Transverse colon (tissue), 4 donors: ENCODE measurements at regions not wholly inside any gene's neighbourhood (a gene's known extent, or its start where the extent isn't known, plus 50 kb on each side); places are given as distances from the start of the nearest gene placed in this dataset.

Experiments used
- DNase-seq: peaks from one replicate; pipeline ENCODE4 v3.0.0-alpha.2; 2019
- H3K27ac ChIP-seq, 4 donors: fragments of 200-600 bp; sonication (generic); 2 replicates each; pipeline ENCODE4 v1.5.1; 2016 to 2018; ENCODE audit warnings: inconsistent platforms in 4 of 4
- H3K27me3 ChIP-seq: fragments of 200-600 bp; sonication (generic); 2 replicates; pipeline ENCODE4 v1.5.1; 2017; ENCODE audit warnings: inconsistent platforms
- H3K36me3 ChIP-seq, 4 donors: fragments of 200-600 bp; sonication (generic); 2 replicates each; pipeline ENCODE4 v1.5.1; 2017 to 2019; ENCODE audit warnings: inconsistent platforms in 4 of 4
- H3K4me1 ChIP-seq, 4 donors: fragments of 200-600 bp; sonication (generic); 2 replicates each; pipeline ENCODE4 v1.5.1; 2017 to 2020; ENCODE audit warnings: inconsistent platforms in 4 of 4
- H3K4me3 ChIP-seq, 4 donors: fragments of 200-600 bp; sonication (generic); 1 replicate in 1 of 4; 2 replicates in 3 of 4; pipeline versions ENCODE4 v1.5.1 to v1.6.1; 2017 to 2019; ENCODE audit warnings: inconsistent platforms in 4 of 4
- H3K9me3 ChIP-seq, 2 donors: fragments of 200-600 bp; sonication (generic); 2 replicates each; pipeline ENCODE4 v1.5.1; 2017 to 2019; ENCODE audit warnings: inconsistent platforms in 2 of 2
- CTCF ChIP-seq, 5 experiments: fragments of 200-600 bp in 3 of 5; fragments of 450-650 bp in 2 of 5; sonication (generic) in 3 of 5; IDR thresholded peaks; 1 replicate in 2 of 5; 2 replicates in 3 of 5; pipeline ENCODE4 v1.5.1; 2016 to 2017; ENCODE audit warnings: antibody characterized with exemption in 5 of 5, inconsistent platforms in 3 of 5, mild to moderate bottlenecking in 2 of 5, moderate library complexity in 1 of 5
- EP300 ChIP-seq: sonication (generic); formaldehyde crosslinking; IDR thresholded peaks from one replicate; pipeline ENCODE4 v1.6.1; 2017; ENCODE audit warnings: antibody characterized with exemption, low read depth
- POLR2A ChIP-seq: fragments of 450-650 bp; IDR thresholded peaks from one replicate; pipeline ENCODE4 v1.6.1; 2016; ENCODE audit warnings: antibody characterized with exemption, mild to moderate bottlenecking, moderate library complexity
- POLR2AphosphoS5 ChIP-seq, 3 donors: sonication (generic); formaldehyde crosslinking; IDR thresholded peaks; one replicate each; pipeline ENCODE4 v1.6.1; 2016; ENCODE audit warnings: antibody characterized with exemption in 3 of 3
- WGBS, 2 donors: methylation state at CpG; one replicate each; pipeline ENCODE4 v1.1.5; 2018; ENCODE audit warnings: low coverage in 1 of 2; 5-methylcytosine and 5-hydroxymethylcytosine counted together
- in situ Hi-C, 4 donors: fragments of 200-750 bp; cut with MboI; loops; one replicate each; pipeline versions ENCODE4 v1.15.0 to v1.15.1; 2017; ENCODE audit warnings: low sequenced_read_pairs in 3 of 4, low pct_ligation_motif_present in 1 of 4, low pct_unique_long_range_greater_than_20kb in 1 of 4
- intact Hi-C: fragments of 100-400 bp; cut with DNase I; formaldehyde crosslinking; loops from one replicate; pipeline ENCODE4 v1.15.1; 2023; ENCODE audit warnings: low total_unique reads

DNA sequence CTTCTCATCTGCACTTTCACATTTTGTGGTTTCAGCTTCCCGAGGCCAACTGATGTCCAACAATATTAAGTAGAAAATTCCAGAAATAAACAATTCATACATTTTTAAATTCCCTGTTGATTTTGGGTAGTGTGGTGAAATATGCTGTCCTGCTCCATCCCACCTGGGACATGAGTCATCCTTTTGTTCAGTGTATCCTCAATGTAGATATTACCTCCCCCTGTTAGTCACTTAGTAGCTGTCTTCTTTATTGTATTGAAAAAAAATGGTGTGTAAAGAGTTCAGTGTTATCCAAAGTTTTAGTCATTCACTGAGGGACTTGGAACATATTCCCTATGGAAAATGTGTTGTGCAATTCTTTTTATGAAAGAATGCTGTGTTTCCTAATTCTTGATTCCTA is 348.1 kb downstream of the SOCS6 start:
- WGBS, 2 donors, result 75 to 92% methylated on average over 1 of the region's 1 CpG
- Histone ChIP-seq H3K9me3 (no peaks in the 10 kb centered on the region), H3K4me1 (no peaks in the 10 kb centered on the region), H3K36me3 (no peaks in the 10 kb centered on the region), H3K27me3 (no peaks in the 10 kb centered on the region), H3K27ac (no peak overlapping the region), H3K4me3 (no peak overlapping the region)
- in situ Hi-C loops (no loop called here), intact Hi-C loops (no loop called here)
- TF ChIP-seq POLR2A, result no peak
- no peak for TF ChIP-seq CTCF (IDR thresholded peaks at IDR 0.05)
- TF ChIP-seq POLR2AphosphoS5 (IDR thresholded peaks at IDR 0.05), result no peak
- no peak for TF ChIP-seq EP300
- no peak for DNase-seq

DNA sequence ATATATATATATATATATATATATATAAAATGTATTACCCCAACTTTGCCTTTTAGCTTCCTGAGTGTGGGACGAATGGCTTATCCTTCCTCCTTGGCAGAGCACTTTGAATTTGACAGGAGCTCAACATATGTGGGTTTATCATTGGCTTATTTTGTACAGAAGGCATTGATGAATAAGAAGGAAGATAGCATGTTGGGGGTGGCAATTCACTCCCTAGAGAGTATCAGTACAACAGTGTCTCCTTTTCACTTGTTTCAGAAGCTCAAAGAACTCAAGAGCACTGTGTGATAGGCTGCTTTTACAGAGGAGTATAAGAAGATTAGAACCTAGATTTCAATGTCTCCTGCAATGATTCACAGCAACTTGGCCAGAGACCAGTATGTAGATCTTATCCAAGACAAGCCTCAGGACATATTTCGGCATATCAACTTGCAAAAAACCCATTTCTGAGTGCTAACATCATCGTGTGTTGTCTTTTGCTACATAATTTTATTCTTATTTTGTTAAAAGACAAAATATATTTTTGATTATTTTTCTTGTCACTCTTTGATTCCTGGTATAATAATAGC is 345.8 kb downstream of the SOCS6 start:
- TF ChIP-seq POLR2AphosphoS5 (IDR thresholded peaks at IDR 0.05) (no peak), CTCF (IDR thresholded peaks at IDR 0.05) (no peak), EP300 (no peak), POLR2A (no peak)
- no peaks in the 10 kb centered on the region for H3K36me3 ChIP-seq
- no peaks in the 10 kb centered on the region for H3K9me3 ChIP-seq
- H3K4me1 ChIP-seq, result no peaks in the 10 kb centered on the region
- H3K4me3 ChIP-seq, result no peak overlapping the region
- no peak overlapping the region for H3K27ac ChIP-seq
- in situ Hi-C loops (no loop called here), intact Hi-C loops (no loop called here)
- 85 to 90% methylated on average over 3 of the region's 3 CpGs for WGBS, 2 donors
- no peaks in the 10 kb centered on the region for H3K27me3 ChIP-seq
- DNase-seq, result no peak

GRCh38 chr18:70627182-70627802 is 338.4 kb downstream of the SOCS6 start:
- DNase-seq, result no peak
- TF ChIP-seq CTCF (IDR thresholded peaks at IDR 0.05), result no peak
- TF ChIP-seq POLR2AphosphoS5 (IDR thresholded peaks at IDR 0.05), result no peak
- no peak for TF ChIP-seq POLR2A
- TF ChIP-seq EP300, result no peak
- Histone ChIP-seq H3K4me3 (no peak overlapping the region), H3K9me3 (no peaks in the 10 kb centered on the region), H3K4me1 (no peaks in the 10 kb centered on the region), H3K36me3 (no peaks in the 10 kb centered on the region), H3K27ac (no peak overlapping the region), H3K27me3 (no peaks in the 10 kb centered on the region)
- WGBS, 2 donors, result 58 to 73% methylated on average over 4 of the region's 4 CpGs
- intact Hi-C loops (no loop called here), in situ Hi-C loops (no loop called here)

DNA sequence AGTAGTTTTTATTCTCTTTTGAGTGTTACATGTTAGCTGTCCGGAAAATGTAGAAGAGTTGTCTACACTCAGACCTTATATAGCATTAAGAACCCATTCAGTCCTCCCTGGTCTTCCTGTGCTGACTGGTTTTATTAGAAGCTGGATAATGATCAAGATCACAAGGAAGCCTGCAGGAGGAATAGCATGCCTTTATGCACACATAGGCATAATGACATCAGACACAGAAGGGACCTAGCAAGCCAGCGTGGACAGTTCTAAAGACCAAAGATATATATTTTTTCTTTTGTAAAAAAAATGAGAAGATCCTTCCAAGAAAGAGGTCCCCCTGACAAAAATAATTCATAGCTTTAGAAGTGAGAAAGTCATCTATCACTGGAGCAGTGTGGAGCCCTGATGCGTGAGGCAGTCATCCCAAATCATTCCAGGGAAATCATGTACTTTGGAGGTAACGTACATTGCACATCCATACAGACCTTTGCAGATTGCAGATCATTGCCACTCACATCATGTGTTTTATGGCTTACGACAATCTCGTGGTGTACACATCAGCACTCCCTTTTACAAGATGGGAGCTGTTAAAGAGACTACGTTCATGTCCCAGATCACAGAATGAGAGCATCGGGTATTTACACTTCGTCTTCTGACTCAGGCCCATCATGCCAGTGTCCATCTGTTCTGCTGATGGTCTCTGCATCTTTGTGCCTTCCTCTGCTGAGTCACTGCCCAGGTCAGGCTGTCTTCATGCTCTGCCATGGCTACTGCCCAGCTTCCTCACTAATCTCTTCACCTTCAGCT is 334.0 kb downstream of the SOCS6 start:
- in situ Hi-C loops (no loop called here), intact Hi-C loops (no loop called here)
- Histone ChIP-seq H3K9me3 (no peaks in the 10 kb centered on the region), H3K27ac (no peak overlapping the region), H3K4me3 (no peak overlapping the region), H3K36me3 (no peaks in the 10 kb centered on the region), H3K4me1 (no peaks in the 10 kb centered on the region), H3K27me3 (no peaks in the 10 kb centered on the region)
- no peak for DNase-seq
- TF ChIP-seq EP300 (no peak), CTCF (IDR thresholded peaks at IDR 0.05) (no peak), POLR2AphosphoS5 (IDR thresholded peaks at IDR 0.05) (no peak), POLR2A (no peak)
- WGBS, 2 donors, result 65 to 67% methylated on average over 3 to 9 of the region's 9 CpGs
